ENCODE measurements at regions not wholly inside any gene's neighbourhood (a gene's known extent, or its start where the extent isn't known, plus 50 kb on each side); places are given as distances from the start of the nearest gene placed in this dataset.
A peak's percentile ranks its signal among the peaks of the same experiment; 100 is the strongest.
"Not testable (repeated sequence)": the region's sequence is repeated elsewhere in the genome, so short reads cannot be mapped to it uniquely, and the experiment has no call there.

DNA sequence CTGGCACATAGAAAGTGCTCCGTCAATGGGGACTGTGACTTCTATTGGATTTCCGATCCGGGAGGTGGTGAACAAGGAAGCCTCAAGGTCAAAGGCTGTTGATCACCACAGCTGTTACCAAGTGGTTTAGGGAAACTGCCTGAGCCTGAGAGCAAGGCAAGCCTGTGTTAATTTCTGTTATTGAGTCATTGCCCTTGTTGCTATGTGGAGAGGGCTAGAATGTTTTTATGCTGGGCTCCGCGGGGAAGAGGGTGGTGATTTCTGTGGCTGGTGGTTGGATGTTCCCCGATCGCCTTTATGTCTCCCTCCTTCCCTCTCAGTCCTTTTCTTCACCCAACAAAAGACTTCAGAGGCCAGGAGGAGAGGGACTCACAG is 108.5 kb upstream of the ALX4 start:
- no peak for DNase-seq

DNA sequence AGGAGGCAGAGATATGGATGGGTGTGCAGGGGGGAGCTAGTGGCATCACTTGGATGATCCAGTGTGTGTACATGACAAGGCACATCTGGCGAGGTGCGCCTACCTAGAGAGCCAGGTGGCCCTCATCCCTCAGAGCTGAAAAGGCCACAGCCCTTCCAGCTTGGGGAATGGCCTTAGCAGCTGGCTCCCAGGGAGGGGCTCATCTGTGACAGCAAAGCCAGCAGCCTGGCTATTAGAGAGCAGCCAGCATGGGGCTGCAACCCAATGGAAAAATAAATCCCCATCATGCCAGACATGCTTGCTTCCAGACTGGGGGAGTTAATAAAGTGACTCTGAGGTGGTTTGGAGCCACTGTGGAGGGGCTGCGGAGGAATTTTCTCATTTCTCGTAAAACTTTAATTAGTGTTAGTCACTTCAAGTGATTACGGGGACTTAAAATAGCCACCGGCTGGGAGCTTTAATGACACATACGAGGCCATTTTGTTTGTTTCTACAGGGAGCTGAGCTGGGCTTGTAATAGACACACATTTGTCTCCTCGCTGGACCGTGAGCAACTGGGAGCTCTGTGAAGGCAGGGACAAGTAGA is 111.2 kb upstream of the ALX4 start:
- no peak for DNase-seq

DNA sequence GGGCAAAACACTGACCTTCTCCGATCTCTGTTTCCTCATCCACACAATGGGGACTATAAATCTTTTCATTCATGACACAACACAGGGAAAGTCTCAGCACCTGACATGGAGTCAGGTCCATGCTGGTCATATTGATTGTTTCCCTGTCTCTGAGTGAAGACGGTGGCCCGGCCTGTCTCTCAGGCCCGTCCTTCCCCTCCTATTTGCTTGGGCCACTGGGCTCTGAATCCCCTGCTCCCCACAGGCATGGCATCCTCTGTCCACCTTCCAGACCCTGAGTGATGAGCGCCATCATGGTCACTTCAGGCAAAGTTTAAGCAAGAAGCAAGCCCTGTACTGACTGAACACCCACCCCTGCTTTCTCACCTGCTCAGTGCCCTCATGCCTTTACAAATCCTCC is 113.3 kb upstream of the ALX4 start:
- no peak for DNase-seq

DNA sequence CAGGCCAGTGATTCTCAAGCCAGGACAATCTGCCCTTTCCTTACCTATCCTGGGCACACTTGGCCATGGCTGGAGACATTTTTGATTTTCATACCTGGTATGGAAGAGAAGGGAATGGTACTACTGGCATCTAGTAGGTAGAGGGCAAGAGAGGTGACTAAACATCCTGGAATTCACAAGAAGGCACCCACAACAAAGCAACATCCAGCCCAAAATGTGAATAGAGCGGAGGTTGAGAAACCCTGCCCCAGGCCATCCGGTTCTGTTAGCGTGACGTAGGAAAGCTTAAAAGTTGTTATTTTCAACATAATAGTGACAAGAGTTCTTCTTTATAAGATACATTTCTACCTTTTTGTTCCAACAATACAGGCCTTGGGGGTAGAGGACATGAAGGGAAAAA is 114.9 kb upstream of the ALX4 start:
- no peak for DNase-seq

DNA sequence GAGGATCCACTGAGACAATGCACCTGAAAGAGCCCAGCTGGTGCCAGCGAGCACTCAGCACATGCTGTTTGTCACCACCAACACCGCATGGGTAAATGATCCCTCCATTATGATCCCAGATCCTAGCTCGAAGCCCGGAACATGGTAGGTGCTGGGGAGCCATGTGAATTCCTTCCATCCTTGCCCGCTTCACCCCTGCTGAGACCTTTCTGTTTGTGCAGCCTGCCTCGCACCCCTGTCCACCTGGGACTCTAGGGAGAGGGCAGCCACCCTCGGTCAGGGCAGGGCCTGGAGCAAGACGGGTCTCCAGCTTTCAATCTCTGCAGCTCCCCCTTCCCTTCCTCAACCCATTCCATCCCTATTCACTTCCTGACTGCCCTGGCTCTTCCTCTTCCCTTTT is 116.2 kb upstream of the ALX4 start:
- DNase-seq, result no peak

DNA sequence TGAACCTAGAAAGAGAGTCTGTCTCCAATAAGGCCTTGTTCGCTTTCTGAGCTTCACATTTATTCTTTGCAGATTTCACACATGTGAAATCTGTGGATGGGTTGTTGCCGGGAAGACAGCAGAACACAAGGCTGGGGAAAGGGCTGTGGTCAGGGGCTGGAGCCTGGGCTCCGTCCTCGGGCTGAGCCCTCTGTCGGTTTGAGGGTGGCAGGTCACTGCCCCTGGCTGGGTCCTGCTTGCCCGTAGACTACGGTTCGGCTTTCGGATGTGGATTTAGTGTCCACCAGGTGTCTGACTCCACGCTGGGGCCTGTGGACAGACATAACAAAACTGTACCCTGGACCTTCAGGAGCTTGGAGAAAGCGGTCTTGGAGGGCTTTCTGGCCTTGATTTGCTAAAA is 117.0 kb upstream of the ALX4 start:
- no peak for DNase-seq

DNA sequence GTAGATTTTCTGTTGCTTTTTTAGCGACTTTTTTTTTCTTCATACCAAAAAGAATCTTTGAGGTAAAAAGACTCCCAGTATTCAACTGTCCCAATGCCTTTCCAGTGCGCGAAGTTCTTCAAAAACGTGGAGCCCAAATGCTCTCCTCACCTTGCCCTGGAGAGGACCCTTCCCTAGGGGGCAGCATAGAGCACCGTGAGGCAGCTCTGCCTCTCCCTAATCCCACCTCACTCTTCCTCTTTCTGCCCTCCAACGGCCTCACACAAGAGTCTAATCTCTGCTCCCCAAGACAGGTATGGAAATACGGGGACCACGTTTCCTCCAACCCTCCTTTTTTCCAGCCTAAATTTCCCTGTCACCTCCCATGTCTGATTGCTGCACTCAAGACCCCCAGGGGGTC is 117.5 kb upstream of the ALX4 start:
- DNase-seq, result no peak

DNA sequence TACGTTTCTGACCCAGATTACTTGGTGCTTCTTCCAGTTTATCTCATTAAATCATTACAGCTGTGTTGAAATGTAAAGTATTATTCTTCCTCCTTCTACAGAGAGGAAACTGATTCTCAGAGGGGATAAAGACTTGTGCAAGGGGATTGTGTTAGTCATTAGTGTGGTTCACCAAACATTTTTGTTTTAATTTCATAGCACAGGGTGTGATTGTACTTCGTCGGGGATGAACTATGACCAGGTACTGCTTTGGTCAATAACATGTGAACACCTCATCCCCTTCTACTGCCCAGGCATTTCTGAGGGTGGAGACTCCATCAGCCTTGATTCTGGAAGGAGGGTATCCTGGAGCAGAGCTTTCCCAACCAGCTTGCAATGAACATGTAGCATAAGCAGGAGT is 120.2 kb upstream of the ALX4 start:
- no peak for DNase-seq

DNA sequence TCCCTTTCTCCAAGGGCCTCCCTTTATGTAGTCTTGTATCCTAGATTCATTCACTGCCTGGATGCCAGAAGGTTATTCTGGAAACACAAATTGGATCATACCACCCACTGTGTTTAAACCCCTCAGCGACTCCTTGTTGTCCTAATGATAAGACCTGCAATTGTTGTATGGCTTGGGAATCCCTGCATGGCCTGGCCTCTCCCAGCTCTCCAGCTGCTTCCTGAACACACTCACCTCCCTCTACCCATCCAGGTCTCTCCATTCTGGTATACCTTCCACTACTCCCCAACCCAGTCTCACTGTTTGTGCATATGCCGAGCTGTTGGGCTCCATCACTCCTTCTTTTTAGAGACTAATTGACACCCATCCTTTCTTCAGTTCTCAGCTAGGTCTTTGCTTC is 124.3 kb upstream of the ALX4 start:
- DNase-seq, result peak; percentile 43

DNA sequence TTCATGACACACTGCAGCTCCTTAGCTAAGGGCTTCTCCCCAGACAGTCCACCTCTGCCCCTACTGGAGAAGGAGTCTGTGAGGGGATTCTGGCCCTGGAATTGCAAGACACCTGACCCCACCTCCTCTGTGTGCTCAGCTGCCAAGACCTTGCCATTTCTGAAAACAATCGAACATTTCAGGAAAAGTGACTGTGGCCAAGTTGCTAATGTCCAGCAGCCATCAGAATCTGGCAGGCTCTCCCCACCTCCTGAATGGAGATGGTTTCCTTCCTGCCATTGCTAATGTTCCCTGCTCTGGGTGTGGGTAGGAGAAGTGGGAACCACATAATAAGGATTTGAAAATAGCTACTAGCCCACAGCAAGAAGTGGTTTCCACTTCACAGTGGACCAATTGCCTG is 127.2 kb upstream of the ALX4 start:
- DNase-seq, result no peak

DNA sequence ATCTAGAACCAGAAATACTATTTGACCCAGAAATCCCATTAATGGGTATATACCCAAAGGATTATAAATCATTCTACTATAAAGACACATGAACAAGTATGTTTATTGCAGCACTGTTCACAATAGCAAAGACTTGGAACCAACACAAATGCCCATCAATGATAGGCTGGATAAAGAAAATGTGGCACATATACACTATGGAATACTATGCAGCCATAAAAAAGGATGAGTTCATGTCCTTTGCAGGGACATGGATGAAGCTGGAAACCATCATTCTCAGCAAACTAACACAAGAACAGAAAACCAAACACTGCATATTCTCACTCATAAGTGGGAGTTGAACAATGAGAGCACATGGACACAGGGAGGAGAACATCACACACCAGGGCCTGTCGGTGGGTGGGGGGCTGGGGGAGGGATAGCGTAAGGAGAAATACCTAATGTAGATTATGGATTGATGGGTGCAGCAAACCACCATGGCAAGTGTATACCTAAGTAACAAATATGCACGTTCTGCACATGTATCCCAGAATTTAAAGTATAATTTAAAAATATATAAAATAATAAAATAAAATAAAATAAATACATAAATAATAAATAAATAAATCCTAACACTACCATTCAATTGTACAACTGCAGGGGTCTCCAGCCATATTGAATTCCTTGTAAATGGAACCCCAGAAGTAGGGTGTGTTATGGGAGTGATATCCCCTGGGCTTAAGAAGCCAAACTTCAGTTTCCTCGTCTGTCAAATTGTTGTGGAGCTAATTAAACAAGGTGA is 122.4 kb upstream of the CD82 start:
- not testable (repeated sequence) for DNase-seq

DNA sequence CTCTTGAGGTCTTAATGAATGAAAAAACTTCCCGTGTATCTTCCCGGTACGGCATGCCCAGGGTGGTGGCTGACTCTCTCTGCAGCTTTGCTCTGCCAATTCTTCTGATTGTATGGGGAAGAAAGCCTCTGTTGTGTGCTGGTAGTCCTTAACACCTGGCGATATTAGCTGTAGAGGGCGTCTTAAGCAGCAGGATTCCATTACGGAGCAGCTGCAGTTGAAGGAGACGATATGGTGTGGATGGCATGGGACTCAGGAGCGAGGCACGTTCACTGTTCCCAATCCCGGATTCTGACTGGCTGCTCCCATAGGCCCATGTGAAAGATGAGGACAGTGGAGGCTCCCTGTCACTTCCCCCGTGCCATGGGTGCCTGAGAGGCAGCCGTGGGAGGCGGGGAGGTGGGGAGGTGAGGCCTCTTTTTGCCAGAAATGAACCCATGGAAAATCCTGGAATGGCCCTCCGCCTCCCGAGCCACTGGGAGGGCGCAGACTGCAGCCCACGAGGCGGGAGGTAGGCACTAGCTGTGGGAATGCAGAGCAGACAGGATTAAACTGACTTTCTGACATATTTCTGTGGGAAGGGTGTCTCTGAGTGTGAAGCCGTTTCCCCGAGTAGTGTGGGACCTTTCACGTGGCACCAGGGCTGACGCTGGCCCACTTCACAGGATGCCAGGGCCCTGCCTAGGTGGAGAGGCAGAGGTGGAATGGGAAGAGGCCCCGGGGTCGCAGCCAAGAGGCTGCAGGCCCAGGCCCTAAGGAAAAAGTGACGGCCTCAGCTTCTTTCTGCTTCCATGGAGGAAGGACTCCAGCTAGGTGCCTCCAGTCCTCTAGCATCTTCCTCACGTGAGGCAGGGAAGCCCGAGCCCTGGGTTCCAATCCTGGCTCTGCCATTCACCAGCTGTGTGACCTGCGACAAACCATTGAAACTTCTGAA is 121.4 kb upstream of the CD82 start:
- no peak for DNase-seq

DNA sequence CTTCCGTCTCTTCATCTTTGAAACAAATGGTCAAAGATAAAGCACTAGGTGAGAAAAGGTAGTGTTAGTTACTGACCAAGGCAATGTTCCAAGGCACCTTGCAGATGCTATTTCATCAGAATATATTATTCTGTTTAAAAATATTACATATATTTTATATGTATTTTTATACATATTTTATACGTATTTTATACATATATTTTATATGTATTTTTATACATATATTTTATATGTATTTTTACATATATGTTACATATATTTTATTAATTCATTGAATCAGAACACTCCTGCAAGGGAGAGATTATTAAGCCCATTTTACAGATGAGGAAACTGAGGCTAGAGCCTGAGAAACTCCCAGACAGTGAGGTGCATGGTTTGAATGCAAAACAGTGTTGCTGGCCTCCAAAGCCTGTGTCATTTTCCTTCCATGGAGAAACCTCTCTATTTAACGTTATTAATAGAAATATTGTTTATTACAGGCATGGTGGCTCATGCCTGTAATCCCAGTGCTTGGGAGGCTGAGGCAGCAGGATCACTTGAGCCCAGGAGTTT is 120.6 kb upstream of the CD82 start:
- DNase-seq, result no peak

DNA sequence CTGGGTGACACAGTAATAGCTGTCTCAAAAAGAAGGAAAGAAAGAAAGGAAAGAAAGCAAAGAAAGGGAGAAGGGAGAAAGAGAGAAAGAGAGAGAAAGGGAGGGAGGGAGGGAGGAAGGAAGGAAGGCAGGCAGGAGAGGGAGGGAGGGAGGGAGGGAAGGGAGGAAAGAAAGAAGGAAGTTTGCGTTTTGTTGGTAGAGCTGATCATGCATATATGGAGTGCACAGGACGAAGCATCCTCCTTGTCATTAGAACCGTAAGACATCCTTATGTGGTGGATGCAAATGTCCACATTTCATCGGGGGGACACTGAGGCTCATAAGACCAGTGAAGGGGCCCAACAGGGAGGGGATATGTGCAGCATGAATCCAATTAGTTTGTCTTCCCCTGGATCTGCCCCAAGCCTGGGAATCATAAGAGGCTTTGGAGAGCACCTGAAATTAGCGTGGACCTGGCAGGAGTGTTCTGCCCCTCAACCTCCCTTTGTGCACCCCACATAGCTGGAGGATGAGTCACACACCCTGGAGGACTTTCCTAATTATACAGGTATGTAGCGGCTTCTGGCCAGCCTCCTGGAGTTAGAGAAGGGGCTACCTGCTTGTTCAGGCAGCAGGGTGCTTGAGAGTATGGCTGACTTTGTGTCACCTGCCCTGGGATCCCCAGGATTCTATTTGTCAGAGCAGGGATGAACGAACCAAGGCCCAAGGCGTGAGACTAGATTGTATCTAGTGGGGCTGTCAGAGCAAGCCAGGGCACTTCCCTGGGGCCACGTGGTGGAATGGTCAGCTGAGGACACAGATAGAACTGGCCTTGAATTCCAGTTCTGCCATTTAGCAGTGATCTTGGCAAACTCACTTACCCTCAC is 119.7 kb upstream of the CD82 start:
- DNase-seq, result no peak

DNA sequence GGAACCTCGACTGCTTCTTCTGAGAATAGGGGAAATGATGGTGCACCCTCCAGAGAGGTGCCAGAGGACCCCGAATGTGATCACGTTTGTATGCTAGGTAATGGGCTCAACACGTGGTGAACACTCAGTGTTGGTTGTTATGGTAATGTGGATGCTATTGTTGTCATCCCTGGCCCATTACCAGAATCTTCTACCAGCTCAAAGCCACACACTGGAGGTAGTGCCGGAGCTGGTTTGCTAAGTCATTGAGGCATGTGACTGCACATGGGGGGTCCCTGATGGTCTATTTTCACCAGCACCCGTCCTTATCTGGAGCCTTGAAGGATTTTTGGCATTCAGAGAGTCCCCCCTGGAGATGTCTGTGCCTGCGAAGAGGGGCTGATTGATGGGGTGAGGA is 119.1 kb upstream of the CD82 start:
- DNase-seq, result no peak

DNA sequence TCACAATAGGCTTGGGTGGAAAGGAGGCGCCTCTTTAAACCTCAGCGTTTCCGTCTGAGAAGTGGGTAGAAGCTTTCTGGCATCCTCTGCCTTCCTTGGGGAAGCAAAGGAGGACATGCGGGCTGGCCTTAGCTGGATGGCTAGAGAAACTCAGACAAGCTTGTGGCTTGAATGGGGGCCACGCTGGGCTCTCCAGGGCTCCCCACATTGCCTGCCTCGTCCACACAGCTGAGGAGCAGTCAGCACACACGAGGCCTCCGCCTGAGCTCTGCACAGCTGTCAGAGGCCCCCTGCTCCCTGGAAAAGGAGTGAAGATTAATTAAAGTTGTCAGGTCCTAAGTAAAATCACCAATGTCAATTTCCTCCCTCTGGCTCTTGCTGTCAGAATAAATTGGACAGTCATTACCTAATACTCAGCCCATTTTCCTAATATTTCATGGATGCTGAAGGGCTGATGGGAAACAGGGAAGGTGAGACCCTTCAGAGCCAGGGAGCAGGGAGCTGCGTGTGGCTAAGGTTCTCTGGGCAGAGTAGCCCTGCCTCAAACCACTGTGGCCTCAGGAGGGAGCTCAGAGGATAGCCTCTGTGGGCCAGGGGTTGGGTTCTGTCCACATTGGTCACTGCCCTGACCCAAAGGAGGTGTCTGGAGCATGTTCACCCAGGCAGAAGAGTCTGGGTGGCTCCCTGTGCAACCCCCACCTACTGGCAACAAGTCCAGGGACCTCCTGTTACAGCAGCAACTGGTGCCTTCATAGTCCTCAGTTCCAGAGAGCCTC is 118.3 kb upstream of the CD82 start:
- DNase-seq, result no peak

DNA sequence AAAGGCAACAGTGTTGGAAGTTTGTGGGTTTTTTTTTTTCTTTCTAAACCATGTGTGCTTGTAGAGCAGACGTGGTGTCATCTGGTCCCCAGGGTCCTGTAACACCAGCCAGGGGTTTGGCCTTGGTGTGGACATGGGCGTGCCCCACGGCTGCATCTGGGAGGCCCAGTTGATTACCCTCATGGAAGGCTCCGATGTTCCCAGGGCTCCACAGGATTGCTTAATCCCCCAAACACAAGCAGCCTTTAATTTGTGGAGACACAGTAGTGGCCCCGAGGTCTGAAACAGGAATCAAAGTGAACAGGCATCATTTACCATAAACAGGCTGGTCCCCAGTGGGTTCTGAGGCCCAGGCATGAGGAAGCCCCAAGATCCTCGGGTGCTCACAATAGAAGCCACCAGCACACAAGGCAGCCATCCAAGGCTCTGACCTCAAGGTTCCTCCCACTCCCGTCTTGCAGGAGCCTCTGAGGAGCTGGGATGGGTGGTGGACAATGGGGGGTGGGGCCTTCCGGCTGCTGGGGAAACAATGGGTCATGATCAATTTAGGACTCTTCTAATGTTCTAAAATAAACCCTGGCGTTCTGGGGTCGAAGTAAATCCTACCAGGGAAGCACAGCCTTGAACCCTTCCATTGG is 115.0 kb upstream of the CD82 start:
- no peak for DNase-seq

DNA sequence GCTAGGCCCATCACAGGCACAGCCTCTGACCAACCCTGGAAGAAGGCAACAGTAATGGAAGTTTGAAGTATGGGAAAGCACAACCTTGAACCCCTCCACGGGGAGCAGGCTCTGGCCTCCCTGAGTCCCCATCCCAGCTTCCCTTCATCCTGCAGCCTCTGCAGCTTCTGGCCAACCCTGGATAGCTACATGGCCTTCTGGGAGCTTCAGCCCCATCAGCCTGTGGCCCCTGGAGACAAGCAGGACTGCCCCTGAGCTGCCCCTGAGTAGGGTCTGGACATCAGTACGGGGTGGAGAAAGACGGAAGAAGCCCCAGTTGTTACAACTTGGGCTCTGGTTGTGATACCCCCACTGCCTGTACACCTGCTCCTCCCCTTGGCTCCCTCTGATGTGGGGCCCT is 113.8 kb upstream of the CD82 start:
- no peak for DNase-seq

DNA sequence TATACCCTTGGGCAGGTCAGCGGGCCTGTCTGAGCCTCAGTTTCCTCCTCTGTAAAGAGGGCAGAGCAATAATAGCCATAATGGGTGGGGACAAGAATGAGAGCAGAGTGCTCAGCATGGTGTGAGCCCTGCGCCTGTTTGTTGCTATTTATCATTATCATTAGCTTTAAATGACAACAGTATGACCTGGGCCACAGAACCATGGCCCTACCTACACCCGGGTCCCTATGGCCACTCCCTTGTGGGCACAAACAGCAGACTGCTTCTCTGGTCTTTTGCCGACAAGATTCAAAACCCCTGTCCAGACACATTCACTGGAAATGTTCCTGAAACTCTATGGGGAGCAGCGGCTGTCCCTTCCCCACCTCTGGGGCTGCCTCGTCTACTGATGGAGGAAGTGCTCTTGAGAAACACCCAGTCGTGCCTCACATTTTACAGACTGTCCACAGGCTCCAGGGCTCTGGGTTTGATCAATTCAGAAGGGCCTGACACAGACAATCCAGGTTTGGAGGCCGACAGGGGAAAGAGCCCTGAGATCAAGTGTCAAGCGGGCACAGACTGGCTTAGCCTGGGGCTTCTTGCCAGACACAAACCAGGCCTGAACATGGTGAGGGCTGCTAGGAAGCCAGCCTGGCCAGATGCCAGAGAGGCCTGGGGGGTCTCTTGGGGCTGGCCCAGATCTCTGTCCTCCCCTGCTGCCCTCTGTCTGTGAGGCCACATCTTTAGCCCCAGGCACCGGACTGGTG is 112.5 kb upstream of the CD82 start:
- no peak for DNase-seq

DNA sequence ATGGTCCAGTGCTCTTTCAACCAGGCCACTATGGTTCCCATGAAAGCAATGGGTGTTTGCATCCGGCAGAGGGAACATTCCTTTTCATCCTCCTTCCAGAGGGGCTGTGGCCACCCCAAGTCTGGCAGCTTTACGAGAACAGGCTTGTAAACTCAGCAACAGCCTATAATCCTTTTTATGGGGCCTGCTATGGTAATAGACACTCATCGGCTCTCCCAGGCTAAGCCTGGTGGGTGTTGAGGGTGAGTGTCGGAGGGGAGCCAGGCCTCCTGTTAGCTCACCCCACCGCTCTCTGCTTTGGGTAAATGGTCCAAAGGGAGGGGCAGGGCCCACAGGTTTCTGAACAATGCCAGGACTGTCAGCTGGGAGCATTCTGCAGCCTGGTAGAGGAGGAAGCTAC is 111.6 kb upstream of the CD82 start:
- DNase-seq, result no peak

DNA sequence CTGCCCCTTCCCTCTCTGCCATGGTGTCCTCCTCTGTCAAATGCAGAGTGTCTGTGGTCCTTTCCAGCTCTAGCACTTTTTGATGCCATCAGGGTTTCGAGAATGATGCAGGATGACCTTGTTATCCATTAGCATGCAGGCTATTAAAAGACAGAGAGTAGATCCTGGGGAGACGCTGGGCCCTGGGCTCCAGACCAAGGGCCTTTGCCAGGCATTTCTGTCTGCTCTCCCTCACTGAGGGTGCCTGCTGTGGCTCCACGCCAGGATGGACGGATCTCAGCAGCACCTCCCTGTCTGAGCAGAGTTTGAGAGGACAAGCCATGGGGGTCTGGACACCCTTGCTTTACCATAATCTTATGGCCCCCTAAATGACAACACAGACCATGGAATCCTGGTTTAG is 110.8 kb upstream of the CD82 start:
- no peak for DNase-seq
